Bronchial epithelial cell (primary cell): ENCODE measurements at regions not wholly inside any gene's neighbourhood (a gene's known extent, or its start where the extent isn't known, plus 50 kb on each side); places are given as distances from the start of the nearest gene placed in this dataset.
A peak's percentile ranks its signal among the peaks of the same experiment; 100 is the strongest.

Experiments used
- DNase-seq: peaks from one replicate; pipeline ENCODE4 v3.0.0-alpha.2; 2010; ENCODE audit warnings: low read depth
- FAIRE-seq: peaks from 2 replicates; lab custom pipeline; 2011; peaks lifted over from hg19 to GRCh38; lab: Jason Lieb, UNC
- H3K27me3 ChIP-seq: 2 replicates; pipeline ENCODE4 v1.5.1; 2011; ENCODE audit warnings: low read length; ENCODE audit not compliant: control insufficient read depth, insufficient read depth
- H3K36me3 ChIP-seq: 2 replicates; pipeline ENCODE4 v1.5.1; 2011; ENCODE audit warnings: low read length; ENCODE audit not compliant: control insufficient read depth, insufficient read depth
- H3K4me3 ChIP-seq: 2 replicates; pipeline ENCODE4 v1.5.1; 2011; ENCODE audit warnings: mild to moderate bottlenecking, low read depth, low read length, control low read depth
- CTCF ChIP-seq: IDR thresholded peaks from 2 replicates; pipeline ENCODE4 v1.5.1; 2011; ENCODE audit warnings: mild to moderate bottlenecking, moderate library complexity, low read length, control low read depth, inconsistent platforms; ENCODE audit not compliant: insufficient read depth, severe bottlenecking

GRCh38 chr2:234873828-234874173, 78.0 kb upstream of the SH3BP4 start:
- DNase-seq (no peak), FAIRE-seq (no peak)
- H3K27me3 ChIP-seq = no peaks in the 10 kb centered on the region
- H3K36me3 ChIP-seq = no peaks in the 10 kb centered on the region
- TF ChIP-seq CTCF = no peak
- H3K4me3 ChIP-seq = no peak overlapping the region

GRCh38 chr2:234873103-234873827, 78.6 kb upstream of the SH3BP4 start:
- H3K36me3 ChIP-seq = no peaks in the 10 kb centered on the region
- H3K4me3 ChIP-seq = no peak overlapping the region
- H3K27me3 ChIP-seq = no peaks in the 10 kb centered on the region
- DNase-seq (no peak), FAIRE-seq (no peak)
- TF ChIP-seq CTCF = no peak

DNA sequence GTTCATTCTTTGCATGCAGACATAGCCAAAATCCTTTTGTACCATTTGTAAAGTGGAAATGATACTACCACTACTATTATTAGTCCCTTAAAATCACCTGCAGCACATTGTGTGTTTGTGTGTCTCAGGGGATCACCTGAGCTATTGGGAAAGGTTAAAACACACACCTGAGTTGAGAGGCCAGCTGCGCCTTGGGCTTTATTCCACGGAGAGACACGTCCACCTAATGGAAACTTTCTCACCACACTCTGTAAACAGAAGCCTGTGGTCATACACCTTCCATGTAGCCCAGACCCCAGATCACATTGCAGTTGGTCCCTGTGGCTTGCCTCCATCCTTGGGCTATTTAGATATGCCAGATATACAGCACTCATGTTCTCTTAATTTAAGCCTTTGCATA, 81.8 kb upstream of the SH3BP4 start:
- no peak for TF ChIP-seq CTCF
- DNase-seq = no peak
- Histone ChIP-seq H3K36me3 (no peaks in the 10 kb centered on the region), H3K4me3 (no peak overlapping the region), H3K27me3 (no peaks in the 10 kb centered on the region)
- FAIRE-seq = no peak

DNA sequence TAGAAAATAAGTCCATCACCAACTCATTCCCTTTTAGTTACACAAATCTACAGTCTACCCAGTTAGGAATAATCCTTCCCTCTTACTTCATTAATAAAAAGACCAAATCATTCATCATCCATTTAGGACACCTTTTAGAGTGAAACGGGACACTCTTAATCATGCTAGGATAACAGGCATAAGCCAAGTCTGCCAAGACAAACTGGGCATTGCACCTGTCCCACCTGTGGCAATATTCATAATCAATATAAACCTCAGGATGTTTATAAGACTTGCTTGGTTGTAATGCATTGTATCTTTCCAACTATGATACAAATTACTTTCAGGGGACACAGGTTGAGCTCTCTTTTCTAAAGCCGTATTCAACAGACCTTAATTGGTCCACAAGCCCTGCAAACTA, 82.7 kb upstream of the SH3BP4 start:
- TF ChIP-seq CTCF = no peak
- no peaks in the 10 kb centered on the region for H3K27me3 ChIP-seq
- FAIRE-seq = no peak

DNA sequence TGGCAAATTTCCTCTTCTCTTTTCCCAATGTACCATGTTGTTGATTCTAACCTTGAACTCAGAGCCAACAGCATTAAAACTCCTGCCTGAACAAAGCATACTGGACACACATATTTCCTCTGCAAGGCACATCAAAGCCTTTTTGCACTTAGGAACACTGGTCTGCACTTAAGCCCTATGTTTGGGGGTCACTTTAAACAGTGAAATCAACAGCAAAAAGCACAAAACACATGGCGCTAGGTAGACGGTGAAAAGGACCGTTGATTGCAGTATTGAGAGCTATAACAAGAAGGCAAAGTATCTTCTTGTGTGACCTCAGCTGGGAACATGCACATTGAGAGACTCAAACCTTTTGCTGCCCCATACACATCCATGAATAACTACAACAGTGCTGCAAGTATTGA, 83.9 kb upstream of the SH3BP4 start:
- Histone ChIP-seq H3K27me3 (no peaks in the 10 kb centered on the region), H3K36me3 (no peaks in the 10 kb centered on the region), H3K4me3 (no peak overlapping the region)
- TF ChIP-seq CTCF = no peak
- DNase-seq (no peak), FAIRE-seq (no peak)

More for the DNA sequence above, 82.7 kb upstream of the SH3BP4 start:
- Histone ChIP-seq H3K4me3 (no peak overlapping the region), H3K36me3 (no peaks in the 10 kb centered on the region)
- DNase-seq = no peak

- FAIRE-seq (no peak), DNase-seq (peak; percentile 65)
- H3K27me3 ChIP-seq = no peaks in the 10 kb centered on the region
- TF ChIP-seq CTCF = no peak
- H3K4me3 ChIP-seq = no peak overlapping the region
- no peaks in the 10 kb centered on the region for H3K36me3 ChIP-seq
Measured at GRCh38 chr2:234865586-234865985, 86.2 kb upstream of the SH3BP4 start.
